Spleen (tissue), 11 donors: ENCODE measurements at regions not wholly inside any gene's neighbourhood (a gene's known extent, or its start where the extent isn't known, plus 50 kb on each side); places are given as distances from the start of the nearest gene placed in this dataset.

ENCODE experiments used
- DNase-seq: peaks from one replicate; pipeline ENCODE4 v3.0.0-alpha.2; 2020
- H3K27ac ChIP-seq, 8 donors: fragments of 200-600 bp; sonication (generic) in 7 of 8; 1 replicate in 4 of 8; 2 replicates in 4 of 8; pipeline versions ENCODE4 v1.5.0 to v1.8.0; 2016 to 2021; ENCODE audit warnings: inconsistent platforms in 4 of 8, mild to moderate bottlenecking in 4 of 8, moderate library complexity in 1 of 8
- H3K27me3 ChIP-seq, 7 donors: fragments of 200-600 bp; sonication (generic) in 6 of 7; replicated peaks in 1 of 7; 1 replicate in 4 of 7; 2 replicates in 3 of 7; pipeline versions ENCODE4 v1.5.0 to v1.8.0; 2016 to 2021; ENCODE audit warnings: inconsistent platforms in 3 of 7, mild to moderate bottlenecking in 1 of 7
- H3K36me3 ChIP-seq, 6 donors: fragments of 200-600 bp; sonication (generic) in 5 of 6; 1 replicate in 4 of 6; 2 replicates in 2 of 6; pipeline versions ENCODE4 v1.5.0 to v1.8.0; 2016 to 2021; ENCODE audit warnings: inconsistent platforms in 2 of 6
- H3K4me1 ChIP-seq, 6 donors: fragments of 200-600 bp; sonication (generic) in 5 of 6; 1 replicate in 3 of 6; 2 replicates in 3 of 6; pipeline versions ENCODE4 v1.5.0 to v1.8.0; 2016 to 2021; ENCODE audit warnings: inconsistent platforms in 3 of 6
- H3K4me3 ChIP-seq, 8 donors: fragments of 200-600 bp; sonication (generic) in 7 of 8; 1 replicate in 4 of 8; 2 replicates in 4 of 8; pipeline versions ENCODE4 v1.5.0 to v1.8.0; 2016 to 2021; ENCODE audit warnings: inconsistent platforms in 4 of 8, mild to moderate bottlenecking in 4 of 8, moderate library complexity in 2 of 8
- H3K9me3 ChIP-seq, 8 donors: fragments of 200-600 bp; sonication (generic) in 7 of 8; 1 replicate in 4 of 8; 2 replicates in 4 of 8; pipeline versions ENCODE4 v1.5.0 to v1.8.0; 2016 to 2021; ENCODE audit warnings: inconsistent platforms in 4 of 8
- CTCF ChIP-seq, 11 experiments: fragments of 200-600 bp in 7 of 11; fragments of 450-650 bp in 4 of 11; sonication (generic) in 4 of 11; IDR thresholded peaks in 8 of 11; conservative IDR thresholded peaks in 3 of 11; 1 replicate in 7 of 11; 2 replicates in 4 of 11; pipeline versions ENCODE4 v1.4.0 to v1.8.0; 2016 to 2021; ENCODE audit warnings: antibody characterized with exemption in 11 of 11, inconsistent platforms in 4 of 11, mild to moderate bottlenecking in 1 of 11
- POLR2A ChIP-seq, 3 donors: fragments of 450-650 bp; IDR thresholded peaks; one replicate each; pipeline ENCODE4 v1.5.1; 2017; ENCODE audit warnings: antibody characterized with exemption in 3 of 3, mild to moderate bottlenecking in 1 of 3
- POLR2AphosphoS5 ChIP-seq, 3 donors: sonication (generic); formaldehyde crosslinking; IDR thresholded peaks; one replicate each; pipeline ENCODE4 v1.5.1; 2017; ENCODE audit warnings: antibody characterized with exemption in 3 of 3
- WGBS, 5 donors: extraction: QIAGEN DNeasy Blood & Tissue Kit in 3 of 5; methylation state at CpG; one replicate each; pipeline versions ENCODE4 v1.1.5 to v1.1.7; 2013 to 2018; 5-methylcytosine and 5-hydroxymethylcytosine counted together
- intact Hi-C: fragments of 100-400 bp; cut with DNase I; formaldehyde crosslinking; loops from one replicate; pipeline ENCODE4 v1.15.0; 2023; ENCODE audit warnings: low total_unique reads
- donor health status: healthy with polysubstance abuse.
- donor health status: DM: no; HTN: no; CAD: no; lungs with moderate emphysema.
- donor health status: DM: no; HTN: no; CAD: no.
- donor health status: Bipolar disorder and iron deficiency.
- donor health status: healthy.
- donor health status: DM: no; HTN: no; CAD: no.
- donor health status: DM: yes; HTN: yes; CAD: no.

GRCh38 chr3:30331519-30331918, 274.9 kb upstream of the TGFBR2 start:
- Histone ChIP-seq H3K4me3 (no peak overlapping the region), H3K4me1 (peaks cover 0 to 16% (median 6%) of the 10 kb centered on the region in 6 donors), H3K27ac (peak overlapping the region in 1 of 8 donors; percentile 69), H3K36me3 (no peaks in the 10 kb centered on the region), H3K27me3 (no peaks in the 10 kb centered on the region), H3K9me3 (no peaks in the 10 kb centered on the region)
- no peak for DNase-seq
- intact Hi-C loops, result no loop called here
- WGBS, 5 donors, result 47 to 83% (median 76%) methylated on average over 2 of the region's 2 CpGs
- TF ChIP-seq POLR2A (IDR thresholded peaks at IDR 0.05) (no peak), POLR2AphosphoS5 (IDR thresholded peaks at IDR 0.05) (no peak), CTCF (IDR thresholded peaks at IDR 0.05 in 8 of 11, conservative IDR thresholded peaks at IDR 0.05 in 3 of 11) (no peak)

DNA sequence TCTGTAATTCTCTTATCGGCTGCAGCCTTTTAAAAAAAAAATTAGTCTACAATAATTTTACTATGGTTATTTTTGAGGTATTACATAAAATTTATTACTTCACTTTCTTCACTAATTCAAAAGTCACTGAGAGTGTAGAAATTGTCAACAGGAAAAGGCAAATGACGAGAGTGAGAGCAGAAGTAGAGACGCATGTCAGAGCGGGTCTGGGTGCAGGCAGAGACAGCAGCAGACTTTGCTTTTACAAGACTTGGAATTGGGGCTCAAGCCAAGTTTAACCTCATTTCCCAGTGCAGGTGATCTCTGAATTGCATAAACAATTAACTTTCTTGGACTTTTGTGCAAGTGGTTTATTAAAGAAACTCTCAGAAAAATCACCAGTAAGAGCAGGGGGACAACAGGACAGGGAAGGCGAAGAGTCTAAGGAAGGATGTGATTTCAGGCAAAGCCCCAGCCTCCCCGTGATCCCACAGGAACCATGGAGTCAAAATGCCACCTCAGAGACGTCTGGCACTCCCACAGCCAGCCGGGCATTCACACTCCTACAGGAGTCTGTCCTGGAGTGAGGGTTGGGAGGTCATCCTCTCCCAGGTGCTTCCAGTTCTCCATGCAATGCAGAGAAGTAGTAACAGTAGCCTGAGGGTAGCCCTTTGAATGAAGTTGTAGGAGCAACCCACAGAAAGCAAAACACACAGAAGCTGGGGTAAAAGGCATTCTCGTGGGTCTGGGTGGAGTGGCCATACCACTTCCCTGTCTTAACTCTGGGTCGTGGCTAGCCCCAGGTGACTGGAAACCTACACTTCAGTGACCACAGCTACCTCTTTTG, 274.0 kb upstream of the TGFBR2 start:
- WGBS, 5 donors, result 40 to 59% (median 46%) methylated on average over 10 of the region's 10 CpGs
- H3K4me1 ChIP-seq, result peaks cover 0 to 16% (median 6%) of the 10 kb centered on the region in 6 donors
- H3K9me3 ChIP-seq, result peaks cover 0 to 2% (median under 1%) of the 10 kb centered on the region in 8 donors
- H3K36me3 ChIP-seq, result no peaks in the 10 kb centered on the region
- intact Hi-C loops, result no loop called here
- DNase-seq, result peak; percentile 77
- H3K27ac ChIP-seq, result peak overlapping the region in 3 of 8 donors; percentile 27 to 69 (median 62)
- H3K4me3 ChIP-seq, result peak overlapping the region in 1 of 8 donors; percentile 19
- no peaks in the 10 kb centered on the region for H3K27me3 ChIP-seq
- TF ChIP-seq POLR2A (IDR thresholded peaks at IDR 0.05) (no peak), POLR2AphosphoS5 (IDR thresholded peaks at IDR 0.05) (peak in 1 of 3 donors; percentile 63), CTCF (IDR thresholded peaks at IDR 0.05 in 8 of 11, conservative IDR thresholded peaks at IDR 0.05 in 3 of 11) (no peak)

GRCh38 chr3:30333143-30333542, 273.3 kb upstream of the TGFBR2 start:
- Histone ChIP-seq H3K9me3 (peaks cover 0 to 5% (median 2%) of the 10 kb centered on the region in 8 donors), H3K4me1 (peaks cover 0 to 16% (median 6%) of the 10 kb centered on the region in 6 donors), H3K27me3 (no peaks in the 10 kb centered on the region), H3K36me3 (no peaks in the 10 kb centered on the region), H3K4me3 (no peak overlapping the region), H3K27ac (peak overlapping the region in 1 of 8 donors; percentile 69)
- DNase-seq, result no peak
- 85 to 93% (median 89%) methylated on average over 6 of the region's 6 CpGs for WGBS, 5 donors
- no peak for TF ChIP-seq POLR2A (IDR thresholded peaks at IDR 0.05)
- no peak for TF ChIP-seq CTCF (IDR thresholded peaks at IDR 0.05 in 8 of 11, conservative IDR thresholded peaks at IDR 0.05 in 3 of 11)
- no peak for TF ChIP-seq POLR2AphosphoS5 (IDR thresholded peaks at IDR 0.05)
- intact Hi-C loops, result no loop called here

GRCh38 chr3:30333903-30334302, 272.5 kb upstream of the TGFBR2 start:
- H3K4me3 ChIP-seq, result no peak overlapping the region
- H3K9me3 ChIP-seq, result peaks cover 0 to 5% (median 2%) of the 10 kb centered on the region in 8 donors
- no peaks in the 10 kb centered on the region for H3K36me3 ChIP-seq
- no peak for DNase-seq
- intact Hi-C loops, result no loop called here
- WGBS, 5 donors, result 91 to 98% (median 97%) methylated on average over 1 of the region's 1 CpG
- H3K4me1 ChIP-seq, result peaks cover 0 to 16% (median 6%) of the 10 kb centered on the region in 6 donors
- no peak for TF ChIP-seq POLR2A (IDR thresholded peaks at IDR 0.05)
- TF ChIP-seq CTCF (IDR thresholded peaks at IDR 0.05 in 8 of 11, conservative IDR thresholded peaks at IDR 0.05 in 3 of 11), result no peak
- TF ChIP-seq POLR2AphosphoS5 (IDR thresholded peaks at IDR 0.05), result no peak
- no peaks in the 10 kb centered on the region for H3K27me3 ChIP-seq
- H3K27ac ChIP-seq, result no peak overlapping the region
